Nephron progenitor cell (in vitro differentiated cells): ENCODE measurements at regions not wholly inside any gene's neighbourhood (a gene's known extent, or its start where the extent isn't known, plus 50 kb on each side); places are given as distances from the start of the nearest gene placed in this dataset.
"Not testable (repeated sequence)": the region's sequence is repeated elsewhere in the genome, so short reads cannot be mapped to it uniquely, and the experiment has no call there.

Source experiments
- DNase-seq: peaks from one replicate; pipeline ENCODE4 v3.0.0; 2021
- H3K27ac Mint-ChIP-seq: 2 replicates; pipeline ENCODE4 v1.8.0; 2021; ENCODE audit warnings: mild to moderate bottlenecking, moderate library complexity, mixed read lengths
- H3K27me3 Mint-ChIP-seq: 2 replicates; pipeline ENCODE4 v1.8.0; 2021; ENCODE audit warnings: mild to moderate bottlenecking, low read depth, mixed read lengths; ENCODE audit not compliant: poor library complexity
- H3K36me3 Mint-ChIP-seq: 2 replicates; pipeline ENCODE4 v1.8.0; 2021; ENCODE audit warnings: low read depth, mixed read lengths
- H3K4me1 Mint-ChIP-seq: 2 replicates; pipeline ENCODE4 v1.8.0; 2021; ENCODE audit warnings: mixed read lengths
- H3K4me3 Mint-ChIP-seq: 2 replicates; pipeline ENCODE4 v1.8.0; 2021; ENCODE audit warnings: mild to moderate bottlenecking, moderate library complexity, mixed read lengths
- H3K9me3 Mint-ChIP-seq: 2 replicates; pipeline ENCODE4 v1.8.0; 2021; ENCODE audit warnings: mild to moderate bottlenecking, moderate library complexity, mixed read lengths
- TF ChIP-seq, protein P1 (sequence below): fragments of 200-600 bp; sonication (generic); IDR thresholded peaks from 2 replicates; pipeline ENCODE4 v1.5.0; 2021; ENCODE audit warnings: antibody characterized with exemption

DNA sequence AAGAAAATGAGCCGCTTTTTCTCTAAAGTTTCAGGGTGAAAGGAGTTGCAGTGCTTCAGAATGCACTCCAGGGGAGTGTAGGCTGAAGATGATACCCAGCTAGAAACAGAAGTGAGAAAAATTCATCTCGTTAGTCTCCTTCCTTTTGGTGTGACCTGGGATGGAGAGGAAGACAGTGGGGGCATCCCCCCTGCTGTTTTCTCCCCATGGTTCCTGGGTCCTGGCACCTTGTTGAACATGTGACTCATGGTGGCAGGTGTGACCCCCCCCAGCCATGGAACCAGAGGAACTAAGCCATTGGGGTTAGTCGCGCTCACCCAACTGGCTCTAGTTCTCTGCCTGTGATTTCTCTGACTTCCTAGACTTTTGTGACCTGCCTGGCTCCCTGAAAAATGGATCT, 424.6 kb downstream of the CSNK1G3 start:
- H3K4me1 Mint-ChIP-seq = no peaks in the 10 kb centered on the region
- DNase-seq = peak; percentile 20
- H3K27ac Mint-ChIP-seq = no peak overlapping the region
- H3K4me3 Mint-ChIP-seq = no peak overlapping the region
- H3K27me3 Mint-ChIP-seq = no peaks in the 10 kb centered on the region
- TF ChIP-seq, protein P1, sequence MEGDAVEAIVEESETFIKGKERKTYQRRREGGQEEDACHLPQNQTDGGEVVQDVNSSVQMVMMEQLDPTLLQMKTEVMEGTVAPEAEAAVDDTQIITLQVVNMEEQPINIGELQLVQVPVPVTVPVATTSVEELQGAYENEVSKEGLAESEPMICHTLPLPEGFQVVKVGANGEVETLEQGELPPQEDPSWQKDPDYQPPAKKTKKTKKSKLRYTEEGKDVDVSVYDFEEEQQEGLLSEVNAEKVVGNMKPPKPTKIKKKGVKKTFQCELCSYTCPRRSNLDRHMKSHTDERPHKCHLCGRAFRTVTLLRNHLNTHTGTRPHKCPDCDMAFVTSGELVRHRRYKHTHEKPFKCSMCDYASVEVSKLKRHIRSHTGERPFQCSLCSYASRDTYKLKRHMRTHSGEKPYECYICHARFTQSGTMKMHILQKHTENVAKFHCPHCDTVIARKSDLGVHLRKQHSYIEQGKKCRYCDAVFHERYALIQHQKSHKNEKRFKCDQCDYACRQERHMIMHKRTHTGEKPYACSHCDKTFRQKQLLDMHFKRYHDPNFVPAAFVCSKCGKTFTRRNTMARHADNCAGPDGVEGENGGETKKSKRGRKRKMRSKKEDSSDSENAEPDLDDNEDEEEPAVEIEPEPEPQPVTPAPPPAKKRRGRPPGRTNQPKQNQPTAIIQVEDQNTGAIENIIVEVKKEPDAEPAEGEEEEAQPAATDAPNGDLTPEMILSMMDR = no peak
- H3K9me3 Mint-ChIP-seq = peaks cover 87% of the 10 kb centered on the region
- H3K36me3 Mint-ChIP-seq = peaks cover 69% of the 10 kb centered on the region

DNA sequence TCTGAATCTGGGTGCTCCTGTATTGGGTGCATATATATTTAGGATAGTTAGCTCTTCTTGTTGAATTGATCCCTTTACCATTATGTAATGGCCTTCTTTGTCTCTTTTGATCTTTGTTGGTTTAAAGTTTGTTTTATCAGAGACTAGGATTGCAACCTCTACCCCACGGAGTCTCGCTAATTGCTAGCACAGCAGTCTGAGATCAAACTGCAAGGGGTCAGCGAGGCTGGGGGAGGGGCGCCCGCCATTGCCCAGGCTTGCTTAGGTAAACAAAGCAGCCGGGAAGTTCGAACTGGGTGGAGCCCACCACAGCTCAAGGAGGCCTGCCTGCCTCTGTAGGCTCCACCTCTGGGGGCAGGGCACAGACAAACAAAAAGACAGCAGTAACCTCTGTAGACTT, 421.8 kb downstream of the CSNK1G3 start:
- not testable (repeated sequence) for DNase-seq
- H3K9me3 Mint-ChIP-seq = peaks cover 70% of the 10 kb centered on the region

DNA sequence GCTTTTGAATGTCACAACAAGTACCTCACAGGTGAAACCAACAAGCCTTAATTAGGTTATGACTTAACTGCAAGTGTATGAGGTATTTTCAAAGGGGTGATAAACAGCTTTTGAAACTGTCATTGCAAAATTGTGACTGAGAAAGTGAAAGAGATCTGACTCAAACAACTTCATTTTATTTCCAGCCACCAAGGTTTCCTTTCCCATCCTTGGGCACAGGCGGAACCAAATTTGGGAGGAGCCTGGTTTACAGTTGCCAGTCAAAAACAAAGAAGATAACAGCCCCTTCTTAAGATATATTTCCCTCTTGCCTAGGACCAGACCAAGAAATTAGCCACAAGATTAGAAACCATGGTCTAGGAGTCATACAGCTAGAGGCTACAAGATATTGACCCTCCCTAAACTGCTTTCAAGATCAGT, 417.1 kb downstream of the CSNK1G3 start:
- TF ChIP-seq, protein P1 = no peak
- peaks cover 32% of the 10 kb centered on the region for H3K9me3 Mint-ChIP-seq
- H3K27me3 Mint-ChIP-seq = no peaks in the 10 kb centered on the region
- H3K36me3 Mint-ChIP-seq = peaks cover 19% of the 10 kb centered on the region
- no peak overlapping the region for H3K4me3 Mint-ChIP-seq
- H3K4me1 Mint-ChIP-seq = peaks cover 40% of the 10 kb centered on the region
- peak overlapping the region; percentile 91 for H3K27ac Mint-ChIP-seq
- no peak for DNase-seq

More for the DNA sequence above, 421.8 kb downstream of the CSNK1G3 start:
- H3K36me3 Mint-ChIP-seq = peaks cover 46% of the 10 kb centered on the region
- H3K4me3 Mint-ChIP-seq, H3K4me1 Mint-ChIP-seq, H3K27me3 Mint-ChIP-seq, H3K27ac Mint-ChIP-seq: not testable (repeated sequence)

DNA sequence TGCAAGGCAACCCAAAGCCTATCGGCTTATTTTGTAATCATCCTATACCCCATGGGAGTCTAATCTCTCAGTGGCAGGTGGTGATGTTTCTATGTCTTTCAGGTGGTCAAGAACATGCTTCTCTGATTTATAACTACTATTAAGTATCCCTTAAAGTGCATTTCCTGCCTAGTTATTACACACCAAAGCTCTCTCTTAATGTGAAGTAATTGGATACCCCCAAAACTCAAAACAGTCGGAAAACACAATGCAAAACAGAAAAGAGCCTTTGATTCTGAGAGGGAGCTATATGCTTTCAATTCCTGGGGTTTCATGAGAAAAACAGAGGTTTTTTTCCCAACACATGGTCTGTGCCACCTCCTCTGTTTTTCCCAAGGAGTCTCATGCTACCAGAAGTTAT, 416.4 kb downstream of the CSNK1G3 start:
- Mint-ChIP-seq H3K27me3 (no peaks in the 10 kb centered on the region), H3K9me3 (peaks cover 27% of the 10 kb centered on the region), H3K4me1 (peaks cover 40% of the 10 kb centered on the region), H3K27ac (peak overlapping the region; percentile 91), H3K36me3 (peaks cover 18% of the 10 kb centered on the region), H3K4me3 (no peak overlapping the region)
- TF ChIP-seq, protein P1 = no peak
- DNase-seq = no peak

DNA sequence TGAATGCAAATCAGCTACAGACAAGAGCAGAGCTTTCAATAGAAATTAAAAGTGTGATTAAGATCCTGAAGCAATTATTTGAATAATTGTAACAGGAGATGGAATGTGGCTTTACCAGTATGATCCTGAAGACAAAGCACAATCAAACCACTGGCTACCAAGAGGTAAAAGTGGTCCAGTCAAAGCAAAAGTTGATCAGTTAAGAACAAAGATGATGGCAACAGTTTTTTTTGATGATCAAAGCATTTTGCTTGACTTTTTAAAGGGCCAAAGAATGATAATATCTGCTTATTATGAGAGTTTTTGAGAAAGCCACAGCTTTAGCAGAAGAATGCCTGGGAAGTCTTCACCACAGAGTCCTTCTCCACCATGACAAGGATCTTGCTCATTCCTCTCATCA, 409.2 kb downstream of the CSNK1G3 start:
- Mint-ChIP-seq H3K4me1 (peaks cover 20% of the 10 kb centered on the region), H3K36me3 (peaks cover 34% of the 10 kb centered on the region), H3K27ac (no peak overlapping the region), H3K4me3 (no peak overlapping the region), H3K27me3 (no peaks in the 10 kb centered on the region), H3K9me3 (peaks cover 41% of the 10 kb centered on the region)
- TF ChIP-seq, protein P1 = no peak
- DNase-seq = no peak

DNA sequence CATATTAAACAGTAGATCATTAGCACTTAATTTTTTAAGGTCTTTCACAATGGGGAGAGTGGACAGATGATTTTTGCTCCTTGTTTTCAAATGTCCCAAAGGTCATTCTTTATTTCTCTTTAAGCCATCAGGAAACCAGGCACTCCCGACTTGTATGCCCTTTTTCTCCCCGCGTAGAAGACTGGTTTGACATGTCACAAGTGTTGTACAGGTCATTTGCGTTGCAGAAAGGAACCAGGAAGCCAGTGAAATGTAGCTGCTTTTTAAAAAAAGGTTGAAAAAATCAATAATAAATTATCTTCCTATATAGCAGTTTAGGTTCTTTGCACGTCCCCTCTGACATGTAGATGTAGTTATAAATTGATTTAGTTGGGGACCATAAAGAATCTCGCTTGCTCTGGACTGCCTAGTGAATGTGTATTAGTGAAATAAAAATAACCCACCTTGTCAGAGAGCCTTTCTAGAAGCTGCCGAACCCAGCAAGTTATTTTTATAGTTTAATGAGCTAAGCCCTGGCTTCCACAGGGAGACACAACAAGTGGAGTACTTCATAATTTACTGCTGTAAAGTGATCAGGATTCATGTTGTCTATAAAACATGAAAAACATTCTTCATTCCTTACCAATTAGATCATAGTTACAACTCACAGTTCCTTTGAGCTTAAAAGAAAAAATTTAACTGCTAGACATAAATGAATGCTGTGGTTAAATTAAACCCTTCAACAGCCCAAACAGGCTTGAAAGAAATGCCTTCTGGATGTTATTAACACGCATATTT, 404.6 kb downstream of the CSNK1G3 start:
- TF ChIP-seq, protein P1 = no peak
- Mint-ChIP-seq H3K27me3 (peaks cover 4% of the 10 kb centered on the region), H3K27ac (peak overlapping the region; percentile 94), H3K36me3 (peaks cover 54% of the 10 kb centered on the region), H3K4me1 (peaks cover 16% of the 10 kb centered on the region), H3K4me3 (no peak overlapping the region), H3K9me3 (peaks cover 68% of the 10 kb centered on the region)
- no peak for DNase-seq
